Peyer's patch (tissue), 4 donors: ENCODE measurements at regions not wholly inside any gene's neighbourhood (a gene's known extent, or its start where the extent isn't known, plus 50 kb on each side); places are given as distances from the start of the nearest gene placed in this dataset.

Experiments
- CTCF ChIP-seq, 6 experiments: fragments of 450-650 bp in 4 of 6; fragments of 200-600 bp in 2 of 6; sonication (generic) in 1 of 6; IDR thresholded peaks; one replicate each; pipeline ENCODE4 v1.5.1; 2017 to 2019; ENCODE audit warnings: antibody characterized with exemption in 6 of 6, mild to moderate bottlenecking in 3 of 6, moderate library complexity in 1 of 6
- POLR2A ChIP-seq, 2 donors: fragments of 450-650 bp; IDR thresholded peaks; one replicate each; pipeline ENCODE4 v1.5.1; 2017; ENCODE audit warnings: antibody characterized with exemption in 2 of 2, mild to moderate bottlenecking in 2 of 2, moderate library complexity in 2 of 2

GRCh38 chr4:136743238-136743637 lies 789.1 kb downstream of the PCDH18 start:
- TF ChIP-seq POLR2A (IDR thresholded peaks at IDR 0.05), result no peak
- TF ChIP-seq CTCF (IDR thresholded peaks at IDR 0.05), result no peak
